ENCODE measurements at regions not wholly inside any gene's neighbourhood (a gene's known extent, or its start where the extent isn't known, plus 50 kb on each side); places are given as distances from the start of the nearest gene placed in this dataset.

DNA sequence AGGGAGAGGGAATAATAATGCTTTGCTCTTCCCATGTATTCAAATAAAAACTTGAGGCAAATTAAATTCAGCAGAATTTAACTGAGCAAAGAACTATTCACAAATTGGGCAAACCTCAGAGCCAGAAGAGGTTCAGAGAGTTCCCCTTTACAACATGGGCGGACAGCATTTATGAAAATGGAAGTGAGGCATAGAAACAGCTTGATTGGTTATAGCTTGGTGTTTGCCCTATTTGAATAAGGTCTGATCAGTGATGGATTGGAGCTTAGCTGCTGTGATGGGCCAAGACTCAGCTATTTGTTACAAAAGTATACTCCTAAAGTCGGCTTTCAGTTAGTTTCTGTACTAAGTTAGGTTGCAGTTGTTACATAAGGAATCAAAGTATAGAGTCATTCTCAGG lies 63.0 kb downstream of the TMEM100 start:
- H3K9ac ChIP-seq (ENCODE audit: insufficient read depth in 1 of 2, low read length in 2 of 2): no peak overlapping the region
- DNase-seq (no peak), ATAC-seq (ENCODE audit: insufficient read depth, low FRiP score) (no peak)
- TF ChIP-seq, protein P1, sequence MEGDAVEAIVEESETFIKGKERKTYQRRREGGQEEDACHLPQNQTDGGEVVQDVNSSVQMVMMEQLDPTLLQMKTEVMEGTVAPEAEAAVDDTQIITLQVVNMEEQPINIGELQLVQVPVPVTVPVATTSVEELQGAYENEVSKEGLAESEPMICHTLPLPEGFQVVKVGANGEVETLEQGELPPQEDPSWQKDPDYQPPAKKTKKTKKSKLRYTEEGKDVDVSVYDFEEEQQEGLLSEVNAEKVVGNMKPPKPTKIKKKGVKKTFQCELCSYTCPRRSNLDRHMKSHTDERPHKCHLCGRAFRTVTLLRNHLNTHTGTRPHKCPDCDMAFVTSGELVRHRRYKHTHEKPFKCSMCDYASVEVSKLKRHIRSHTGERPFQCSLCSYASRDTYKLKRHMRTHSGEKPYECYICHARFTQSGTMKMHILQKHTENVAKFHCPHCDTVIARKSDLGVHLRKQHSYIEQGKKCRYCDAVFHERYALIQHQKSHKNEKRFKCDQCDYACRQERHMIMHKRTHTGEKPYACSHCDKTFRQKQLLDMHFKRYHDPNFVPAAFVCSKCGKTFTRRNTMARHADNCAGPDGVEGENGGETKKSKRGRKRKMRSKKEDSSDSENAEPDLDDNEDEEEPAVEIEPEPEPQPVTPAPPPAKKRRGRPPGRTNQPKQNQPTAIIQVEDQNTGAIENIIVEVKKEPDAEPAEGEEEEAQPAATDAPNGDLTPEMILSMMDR (IDR thresholded peaks at IDR 0.05; ENCODE audit: control extremely low read depth, extremely low read depth): no peak
- no peak overlapping the region for H3K4me3 ChIP-seq
- no peaks in the 10 kb centered on the region for H3K27me3 ChIP-seq (ENCODE audit: control insufficient read depth in 3 of 3, insufficient read depth in 3 of 3, low read length in 2 of 3)
- no peaks in the 10 kb centered on the region for H3K9me3 ChIP-seq (ENCODE audit: control insufficient read depth in 4 of 4, insufficient read depth in 3 of 4, low read length in 3 of 4)
- no peaks in the 10 kb centered on the region for H3K4me1 ChIP-seq (ENCODE audit: control insufficient read depth in 5 of 5, insufficient read depth in 5 of 5, low read length in 5 of 5)
- H3K27ac ChIP-seq (ENCODE audit: low read depth in 1 of 2, low read length in 1 of 2): no peak overlapping the region
- 80 to 82% methylated on average over 2 of the region's 2 CpGs for WGBS, 2 donors
- no peaks in the 10 kb centered on the region for H3K36me3 ChIP-seq (ENCODE audit: control insufficient read depth in 4 of 4, insufficient read depth in 4 of 4, low read length in 4 of 4)

DNA sequence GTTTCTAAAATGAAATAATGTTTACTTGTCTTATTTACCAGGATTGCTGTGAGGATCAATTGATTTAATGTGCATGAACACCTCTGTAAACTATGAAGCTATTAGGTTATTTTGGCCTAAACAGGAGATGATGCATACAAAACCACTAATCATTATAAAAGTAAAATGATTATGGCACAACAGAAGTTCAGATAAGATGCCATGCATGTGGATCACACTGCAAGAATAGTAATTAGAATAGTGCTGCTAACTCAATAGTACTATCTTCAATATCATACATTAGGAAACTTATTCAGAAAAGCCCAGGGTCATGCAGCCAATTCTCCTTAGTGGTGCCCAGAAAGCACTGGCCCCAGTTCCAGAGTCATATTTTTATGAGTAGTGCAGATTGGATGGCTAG lies 66.9 kb downstream of the TMEM100 start:
- no peak overlapping the region for H3K9ac ChIP-seq (ENCODE audit: insufficient read depth in 1 of 2, low read length in 2 of 2)
- no peaks in the 10 kb centered on the region for H3K9me3 ChIP-seq (ENCODE audit: control insufficient read depth in 4 of 4, insufficient read depth in 3 of 4, low read length in 3 of 4)
- H3K27ac ChIP-seq (ENCODE audit: low read depth in 1 of 2, low read length in 1 of 2): no peak overlapping the region
- H3K36me3 ChIP-seq (ENCODE audit: control insufficient read depth in 4 of 4, insufficient read depth in 4 of 4, low read length in 4 of 4): no peaks in the 10 kb centered on the region
- no peak for DNase-seq
- no peaks in the 10 kb centered on the region for H3K27me3 ChIP-seq (ENCODE audit: control insufficient read depth in 3 of 3, insufficient read depth in 3 of 3, low read length in 2 of 3)
- TF ChIP-seq, protein P1 (IDR thresholded peaks at IDR 0.05; ENCODE audit: control extremely low read depth, extremely low read depth): no peak
- no peak for ATAC-seq (ENCODE audit: insufficient read depth, low FRiP score)
- no peaks in the 10 kb centered on the region for H3K4me1 ChIP-seq (ENCODE audit: control insufficient read depth in 5 of 5, insufficient read depth in 5 of 5, low read length in 5 of 5)
- no peak overlapping the region for H3K4me3 ChIP-seq

DNA sequence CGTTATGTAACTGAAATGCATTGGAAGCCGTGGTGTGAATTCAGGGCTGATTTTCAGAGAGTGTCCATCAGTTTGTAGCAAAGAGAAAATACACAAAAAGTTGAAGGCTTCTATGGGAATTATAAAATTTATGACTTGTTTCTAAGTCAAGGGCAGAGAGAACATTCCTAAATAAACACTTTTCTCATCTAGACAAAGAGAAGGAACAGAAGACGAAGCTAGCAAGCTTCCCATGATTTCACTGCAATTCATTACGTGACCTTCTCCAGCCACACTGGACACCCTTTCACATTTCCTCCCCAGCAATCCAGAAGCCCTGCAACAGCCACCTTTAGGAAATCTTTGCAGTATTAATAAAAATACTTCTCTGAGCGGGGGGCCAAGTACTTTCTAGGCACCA lies 67.8 kb downstream of the TMEM100 start:
- DNase-seq (no peak), ATAC-seq (ENCODE audit: insufficient read depth, low FRiP score) (no peak)
- Histone ChIP-seq H3K4me1 (ENCODE audit: control insufficient read depth in 5 of 5, insufficient read depth in 5 of 5, low read length in 5 of 5) (no peaks in the 10 kb centered on the region), H3K4me3 (no peak overlapping the region), H3K27ac (ENCODE audit: low read depth in 1 of 2, low read length in 1 of 2) (no peak overlapping the region), H3K36me3 (ENCODE audit: control insufficient read depth in 4 of 4, insufficient read depth in 4 of 4, low read length in 4 of 4) (no peaks in the 10 kb centered on the region), H3K9ac (ENCODE audit: insufficient read depth in 1 of 2, low read length in 2 of 2) (no peak overlapping the region), H3K27me3 (ENCODE audit: control insufficient read depth in 3 of 3, insufficient read depth in 3 of 3, low read length in 2 of 3) (no peaks in the 10 kb centered on the region), H3K9me3 (ENCODE audit: control insufficient read depth in 4 of 4, insufficient read depth in 3 of 4, low read length in 3 of 4) (no peaks in the 10 kb centered on the region)
- 58 to 69% methylated on average over 5 of the region's 5 CpGs for WGBS, 2 donors
- TF ChIP-seq, protein P1 (IDR thresholded peaks at IDR 0.05; ENCODE audit: control extremely low read depth, extremely low read depth): no peak

DNA sequence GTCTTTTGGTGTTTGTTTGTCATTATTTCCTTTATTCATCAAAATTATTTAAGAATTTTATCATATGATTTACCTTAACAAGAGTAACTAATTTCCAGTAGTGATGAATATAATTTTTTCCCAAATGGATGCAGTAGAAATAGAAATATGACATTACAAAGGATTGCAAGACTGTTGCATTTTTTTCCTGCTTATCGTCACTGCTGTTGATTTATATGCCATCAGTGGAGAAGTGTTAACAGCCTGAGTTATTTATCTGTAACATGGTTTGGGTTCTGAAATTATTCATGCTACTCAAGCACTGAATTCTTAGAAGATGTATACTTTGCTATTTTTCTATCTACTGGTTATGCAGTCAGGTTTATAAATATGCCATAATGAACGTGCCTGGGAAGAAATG lies 68.6 kb downstream of the TMEM100 start:
- TF ChIP-seq, protein P1 (IDR thresholded peaks at IDR 0.05; ENCODE audit: control extremely low read depth, extremely low read depth): no peak
- DNase-seq: no peak
- no peaks in the 10 kb centered on the region for H3K27me3 ChIP-seq (ENCODE audit: control insufficient read depth in 3 of 3, insufficient read depth in 3 of 3, low read length in 2 of 3)
- H3K9ac ChIP-seq (ENCODE audit: insufficient read depth in 1 of 2, low read length in 2 of 2): no peak overlapping the region
- 78 to 82% methylated on average over 2 of the region's 2 CpGs for WGBS, 2 donors
- H3K36me3 ChIP-seq (ENCODE audit: control insufficient read depth in 4 of 4, insufficient read depth in 4 of 4, low read length in 4 of 4): no peaks in the 10 kb centered on the region
- no peak for ATAC-seq (ENCODE audit: insufficient read depth, low FRiP score)
- no peaks in the 10 kb centered on the region for H3K4me1 ChIP-seq (ENCODE audit: control insufficient read depth in 5 of 5, insufficient read depth in 5 of 5, low read length in 5 of 5)
- H3K4me3 ChIP-seq: no peak overlapping the region
- H3K27ac ChIP-seq (ENCODE audit: low read depth in 1 of 2, low read length in 1 of 2): no peak overlapping the region
- H3K9me3 ChIP-seq (ENCODE audit: control insufficient read depth in 4 of 4, insufficient read depth in 3 of 4, low read length in 3 of 4): no peaks in the 10 kb centered on the region
